GM20000 (cell line): ENCODE measurements at regions not wholly inside any gene's neighbourhood (a gene's known extent, or its start where the extent isn't known, plus 50 kb on each side); places are given as distances from the start of the nearest gene placed in this dataset.
"Not testable (repeated sequence)": the region's sequence is repeated elsewhere in the genome, so short reads cannot be mapped to it uniquely, and the experiment has no call there.

Source experiments
- DNase-seq: peaks from one replicate; pipeline ENCODE4 v3.0.0; 2012; ENCODE audit warnings: low spot score
- CTCF ChIP-seq: IDR thresholded peaks from 2 replicates; pipeline ENCODE4 v1.5.1; 2012; ENCODE audit warnings: mild to moderate bottlenecking, control low read depth; ENCODE audit errors: extremely low read depth, missing control alignments

- TF ChIP-seq CTCF = no peak
- no peak for DNase-seq
Measured at GRCh38 chr7:29652556-29652955, 88.9 kb downstream of the PRR15 start.

- not testable (repeated sequence) for DNase-seq
Measured at GRCh38 chr7:29654340-29654739, 90.7 kb downstream of the PRR15 start.

- TF ChIP-seq CTCF = no peak
- DNase-seq = no peak
Measured at GRCh38 chr7:29657288-29657687, 93.7 kb downstream of the PRR15 start.

- TF ChIP-seq CTCF = no peak
- no peak for DNase-seq
Measured at GRCh38 chr7:29657856-29658255, 94.2 kb downstream of the PRR15 start.

GRCh38 chr7:29659213-29659612, 95.6 kb downstream of the PRR15 start:
- not testable (repeated sequence) for DNase-seq

- DNase-seq = not testable (repeated sequence)
Measured at GRCh38 chr7:29662899-29663298, 99.3 kb downstream of the PRR15 start.

- DNase-seq = not testable (repeated sequence)
Measured at GRCh38 chr7:29664999-29665398, 101.4 kb downstream of the PRR15 start.

GRCh38 chr7:29667096-29667669, 103.5 kb downstream of the PRR15 start:
- DNase-seq = not testable (repeated sequence)

- DNase-seq = not testable (repeated sequence)
Measured at GRCh38 chr7:29671286-29671685, 107.7 kb downstream of the PRR15 start.

GRCh38 chr7:29673635-29674034, 110.0 kb downstream of the PRR15 start:
- not testable (repeated sequence) for DNase-seq

GRCh38 chr7:29674626-29675025, 111.0 kb downstream of the PRR15 start:
- not testable (repeated sequence) for DNase-seq

GRCh38 chr7:29677254-29677653, 113.6 kb downstream of the PRR15 start:
- DNase-seq = not testable (repeated sequence)

GRCh38 chr7:29679963-29680362, 116.3 kb downstream of the PRR15 start:
- not testable (repeated sequence) for DNase-seq

- DNase-seq = not testable (repeated sequence)
Measured at GRCh38 chr7:29680601-29681000, 117.0 kb downstream of the PRR15 start.

GRCh38 chr7:29684151-29684786, 120.6 kb downstream of the PRR15 start:
- DNase-seq = not testable (repeated sequence)
